ENCODE measurements at regions not wholly inside any gene's neighbourhood (a gene's known extent, or its start where the extent isn't known, plus 50 kb on each side); places are given as distances from the start of the nearest gene placed in this dataset.
"Not testable (repeated sequence)": the region's sequence is repeated elsewhere in the genome, so short reads cannot be mapped to it uniquely, and the experiment has no call there.

DNA sequence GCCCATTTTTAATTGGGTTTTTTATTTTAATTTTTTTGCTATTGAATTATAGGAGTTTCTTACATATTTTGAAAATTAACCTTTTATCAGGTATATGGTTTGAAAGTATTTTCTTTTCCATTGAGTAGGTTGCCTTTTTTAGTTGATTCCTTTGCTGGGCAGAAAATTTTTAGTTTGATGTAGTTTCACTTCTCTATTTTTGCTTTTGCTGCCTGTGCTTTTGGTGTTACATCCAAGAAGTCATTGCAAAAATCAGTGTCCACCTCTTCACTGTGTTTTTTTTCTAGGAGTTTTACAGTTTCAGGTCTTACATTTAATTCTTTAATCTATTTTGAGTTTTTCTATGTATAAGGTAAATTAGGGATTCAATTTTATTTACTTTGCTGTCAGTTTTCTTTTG, 129.8 kb upstream of the FERD3L start:
- no peak for ATAC-seq
- Histone ChIP-seq H3K9me3 (peaks cover 0 to 8% (median 0%) of the 10 kb centered on the region in 3 donors), H3K4me1 (no peaks in the 10 kb centered on the region), H3K36me3 (no peaks in the 10 kb centered on the region), H3K27me3 (no peaks in the 10 kb centered on the region), H3K27ac (no peak overlapping the region), H3K4me3 (no peak overlapping the region)
- no peak for TF ChIP-seq CTCF (IDR thresholded peaks at IDR 0.05)
- TF ChIP-seq POLR2A (IDR thresholded peaks at IDR 0.05), result no peak
- TF ChIP-seq POLR2AphosphoS5 (IDR thresholded peaks at IDR 0.05), result no peak
- TF ChIP-seq EP300 (IDR thresholded peaks at IDR 0.05), result no peak

DNA sequence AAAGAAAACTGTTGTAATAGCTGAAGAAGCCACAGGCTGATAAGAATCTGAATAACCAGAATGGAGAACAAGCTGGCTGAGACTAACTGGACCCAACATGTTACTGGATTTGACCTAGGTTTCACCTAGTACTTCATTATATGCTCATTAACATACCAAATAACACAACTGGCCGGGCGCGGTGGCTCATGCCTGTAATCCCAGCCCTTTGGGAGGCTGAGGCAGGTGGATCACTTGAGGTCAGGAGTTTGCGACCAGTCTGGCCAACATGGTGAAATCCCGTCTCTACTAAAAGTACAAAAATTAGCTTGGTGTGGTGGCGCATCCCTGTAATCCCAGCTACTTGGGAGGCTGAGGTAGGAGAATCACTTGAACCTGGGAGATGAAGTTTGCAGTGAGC, 127.1 kb upstream of the FERD3L start:
- 90 to 100% methylated on average over 4 to 6 of the region's 6 CpGs for WGBS, 2 donors (ENCODE audit: low coverage in 1 of 2)
- ATAC-seq, H3K27me3 ChIP-seq: not testable (repeated sequence)

GRCh38 chr7:19269301-19269700, 124.1 kb upstream of the FERD3L start:
- ATAC-seq, result no peak
- Histone ChIP-seq H3K36me3 (no peaks in the 10 kb centered on the region), H3K4me1 (no peaks in the 10 kb centered on the region), H3K4me3 (no peak overlapping the region), H3K27me3 (no peaks in the 10 kb centered on the region), H3K27ac (no peak overlapping the region), H3K9me3 (peaks cover 0 to 4% (median 0%) of the 10 kb centered on the region in 3 donors)
- TF ChIP-seq POLR2AphosphoS5 (IDR thresholded peaks at IDR 0.05) (no peak), POLR2A (IDR thresholded peaks at IDR 0.05) (no peak), EP300 (IDR thresholded peaks at IDR 0.05) (no peak), CTCF (IDR thresholded peaks at IDR 0.05) (no peak)

More for the DNA sequence above, 127.1 kb upstream of the FERD3L start:
- H3K4me3 ChIP-seq, H3K4me1 ChIP-seq, H3K9me3 ChIP-seq, H3K27ac ChIP-seq, H3K36me3 ChIP-seq: not testable (repeated sequence)

- ATAC-seq, result no peak
- H3K27me3 ChIP-seq, result no peaks in the 10 kb centered on the region
- no peaks in the 10 kb centered on the region for H3K4me1 ChIP-seq
- no peak overlapping the region for H3K27ac ChIP-seq
- TF ChIP-seq POLR2AphosphoS5 (IDR thresholded peaks at IDR 0.05) (no peak), POLR2A (IDR thresholded peaks at IDR 0.05) (no peak), EP300 (IDR thresholded peaks at IDR 0.05) (no peak), CTCF (IDR thresholded peaks at IDR 0.05) (no peak)
- 65 to 75% methylated on average over 1 to 2 of the region's 2 CpGs for WGBS, 2 donors (ENCODE audit: low coverage in 1 of 2)
- H3K36me3 ChIP-seq, result no peaks in the 10 kb centered on the region
- H3K9me3 ChIP-seq, result peaks cover 0 to 4% (median 0%) of the 10 kb centered on the region in 3 donors
- no peak overlapping the region for H3K4me3 ChIP-seq
Observed at GRCh38 chr7:19268737-19269136, 123.5 kb upstream of the FERD3L start.

- 54 to 61% methylated on average over 2 of the region's 2 CpGs for WGBS, 2 donors (ENCODE audit: low coverage in 1 of 2)
- no peak for TF ChIP-seq POLR2AphosphoS5 (IDR thresholded peaks at IDR 0.05)
- no peak for TF ChIP-seq EP300 (IDR thresholded peaks at IDR 0.05)
- TF ChIP-seq POLR2A (IDR thresholded peaks at IDR 0.05), result no peak
- no peak for TF ChIP-seq CTCF (IDR thresholded peaks at IDR 0.05)
Observed at GRCh38 chr7:19262826-19263225, 117.6 kb upstream of the FERD3L start.

GRCh38 chr7:19249281-19249680, 104.1 kb upstream of the FERD3L start:
- 50 to 57% methylated on average over 4 of the region's 4 CpGs for WGBS, 2 donors (ENCODE audit: low coverage in 1 of 2)
- Histone ChIP-seq H3K4me1 (no peaks in the 10 kb centered on the region), H3K9me3 (no peaks in the 10 kb centered on the region), H3K4me3 (no peak overlapping the region), H3K27me3 (no peaks in the 10 kb centered on the region), H3K27ac (no peak overlapping the region), H3K36me3 (no peaks in the 10 kb centered on the region)
- no peak for ATAC-seq
- TF ChIP-seq EP300 (IDR thresholded peaks at IDR 0.05) (no peak), POLR2A (IDR thresholded peaks at IDR 0.05) (no peak), CTCF (IDR thresholded peaks at IDR 0.05) (no peak), POLR2AphosphoS5 (IDR thresholded peaks at IDR 0.05) (no peak)

More at GRCh38 chr7:19262826-19263225, 117.6 kb upstream of the FERD3L start:
- Histone ChIP-seq H3K27me3 (no peaks in the 10 kb centered on the region), H3K4me3 (no peak overlapping the region), H3K27ac (no peak overlapping the region), H3K36me3 (no peaks in the 10 kb centered on the region), H3K4me1 (no peaks in the 10 kb centered on the region), H3K9me3 (no peaks in the 10 kb centered on the region)
- no peak for ATAC-seq

Data from gastroesophageal sphincter (tissue), 4 donors.